Activated T-cell treated with anti-CD3 and anti-CD28 coated beads for 4 hours (primary cell): ENCODE measurements at regions not wholly inside any gene's neighbourhood (a gene's known extent, or its start where the extent isn't known, plus 50 kb on each side); places are given as distances from the start of the nearest gene placed in this dataset.

ENCODE experiments used
- DNase-seq: peaks from one replicate; pipeline ENCODE4 v3.0.0-alpha.2; 2020

- DNase-seq, result no peak
Observed at GRCh38 chr12:65517656-65518210, 239.2 kb downstream of the MSRB3 start.

- no peak for DNase-seq
Observed at GRCh38 chr12:65518771-65519170, 240.3 kb downstream of the MSRB3 start.

GRCh38 chr12:65520658-65521057 lies 242.2 kb downstream of the MSRB3 start:
- no peak for DNase-seq

- DNase-seq, result no peak
Observed at GRCh38 chr12:65522956-65523860, 244.7 kb downstream of the MSRB3 start.

GRCh38 chr12:65524666-65525065 lies 246.2 kb downstream of the MSRB3 start:
- no peak for DNase-seq

- no peak for DNase-seq
Observed at GRCh38 chr12:65525491-65526141, 247.1 kb downstream of the MSRB3 start.

- DNase-seq, result no peak
Observed at GRCh38 chr12:65526311-65526710, 247.8 kb downstream of the MSRB3 start.

- no peak for DNase-seq
Observed at GRCh38 chr12:65528127-65528526, 249.6 kb downstream of the MSRB3 start.

GRCh38 chr12:65529106-65529505 lies 250.6 kb downstream of the MSRB3 start:
- DNase-seq, result no peak

- DNase-seq, result no peak
Observed at GRCh38 chr12:65529771-65530435, 251.4 kb downstream of the MSRB3 start.

GRCh38 chr12:65532162-65532561 lies 253.7 kb downstream of the MSRB3 start:
- DNase-seq, result no peak

GRCh38 chr12:65532764-65533163 lies 254.3 kb downstream of the MSRB3 start:
- no peak for DNase-seq

GRCh38 chr12:65533177-65533883 lies 254.8 kb downstream of the MSRB3 start:
- DNase-seq, result no peak

GRCh38 chr12:65534238-65534841 lies 255.9 kb downstream of the MSRB3 start:
- no peak for DNase-seq

- DNase-seq, result no peak
Observed at GRCh38 chr12:65535946-65536345, 257.5 kb downstream of the MSRB3 start.

- no peak for DNase-seq
Observed at GRCh38 chr12:65536351-65536750, 257.9 kb downstream of the MSRB3 start.

- DNase-seq, result no peak
Observed at GRCh38 chr12:65536876-65537681, 258.6 kb downstream of the MSRB3 start.

GRCh38 chr12:65537978-65538377 lies 259.5 kb downstream of the MSRB3 start:
- DNase-seq, result no peak

GRCh38 chr12:65539023-65539422 lies 260.5 kb downstream of the MSRB3 start:
- DNase-seq, result no peak

GRCh38 chr12:65540140-65540539 lies 261.7 kb downstream of the MSRB3 start:
- no peak for DNase-seq

GRCh38 chr12:65546528-65546927 lies 268.0 kb downstream of the MSRB3 start:
- DNase-seq, result no peak
